Endothelial cell of umbilical vein (primary cell): ENCODE measurements at regions not wholly inside any gene's neighbourhood (a gene's known extent, or its start where the extent isn't known, plus 50 kb on each side); places are given as distances from the start of the nearest gene placed in this dataset.

ENCODE experiments used
- BruUV-seq: library from RNA; stranded (reverse); fragments of 400-500 nt; replicated peaks from 2 replicates; lab custom pipeline; 2021; lab: Mats Ljungman, UMichigan
- CTCF ChIA-PET: fragments of 300-600, 350-600 bp; sonication (Branson Sonifier 250); formaldehyde crosslinking; loops from one replicate; lab custom pipeline; 2021; ENCODE audit warnings: antibody characterized with exemption, inconsistent platforms; lab: Charles Lee
- POLR2A ChIA-PET: fragments of 300-600, 350-600 bp; sonication (Branson Sonifier 250); formaldehyde crosslinking; loops from one replicate; lab custom pipeline; 2021; ENCODE audit warnings: antibody characterized with exemption, inconsistent platforms; lab: Charles Lee
- DNase-seq: peaks from one replicate; pipeline ENCODE4 v3.0.0-alpha.2; 2011; ENCODE audit warnings: low read depth, low spot score
- FAIRE-seq: peaks from 2 replicates; lab custom pipeline; 2011; peaks lifted over from hg19 to GRCh38; lab: Jason Lieb, UNC
- H2AFZ ChIP-seq: 2 replicates; pipeline ENCODE4 v1.6.0; 2012; ENCODE audit warnings: low read depth, low read length, control low read depth, inconsistent platforms
- H3K27ac ChIP-seq: 2 replicates; pipeline ENCODE4 v1.5.1; 2011; ENCODE audit warnings: low read depth, mild to moderate bottlenecking, control low read depth, low read length, moderate library complexity; ENCODE audit not compliant: insufficient read depth
- H3K27me3 ChIP-seq, 2 experiments: 2 replicates each; pipeline versions ENCODE4 v1.6.0 to v1.6.1; 2011; ENCODE audit warnings: low read length in 2 of 2, mixed read lengths in 1 of 2; ENCODE audit not compliant: control insufficient read depth in 2 of 2, insufficient read depth in 2 of 2
- H3K36me3 ChIP-seq, 2 experiments: 2 replicates in 1 of 2; 3 replicates in 1 of 2; pipeline ENCODE4 v1.5.1; 2011; ENCODE audit warnings: low read length in 2 of 2, mild to moderate bottlenecking in 1 of 2, moderate library complexity in 1 of 2; ENCODE audit not compliant: control insufficient read depth in 2 of 2, insufficient read depth in 2 of 2; ENCODE audit errors: extremely low read depth in 1 of 2
- H3K4me1 ChIP-seq: 3 replicates; pipeline ENCODE4 v1.5.1; 2011; ENCODE audit warnings: mild to moderate bottlenecking, low read length; ENCODE audit not compliant: control insufficient read depth, insufficient read depth; ENCODE audit errors: extremely low read depth
- H3K4me2 ChIP-seq: 2 replicates; pipeline ENCODE4 v1.6.1; 2011; ENCODE audit warnings: low read length, control low read depth, mixed read lengths; ENCODE audit not compliant: insufficient read depth
- H3K4me3 ChIP-seq, 3 experiments: fragments of 200-600 bp in 1 of 3; sonication (generic), shearing (Covaris generic) in 1 of 3; replicated peaks in 1 of 3; 2 replicates each; pipeline ENCODE4 v1.5.1; 2011 to 2016; ENCODE audit warnings: control low read depth in 3 of 3, low read length in 3 of 3, mild to moderate bottlenecking in 2 of 3, inconsistent platforms in 1 of 3, low read depth in 1 of 3, moderate library complexity in 1 of 3; ENCODE audit not compliant: insufficient read depth in 1 of 3
- H3K79me2 ChIP-seq: 2 replicates; pipeline ENCODE4 v1.6.0; 2012; ENCODE audit warnings: low read length, inconsistent platforms; ENCODE audit not compliant: control insufficient read depth, insufficient read depth
- H3K9ac ChIP-seq: replicated peaks from 2 replicates; pipeline ENCODE3; 2011; ENCODE audit warnings: low read length, control low read depth; ENCODE audit not compliant: insufficient read depth; ENCODE audit errors: extremely low read depth
- H3K9me1 ChIP-seq: replicated peaks from 3 replicates; pipeline ENCODE4 v1.6.0; 2011; ENCODE audit warnings: mild to moderate bottlenecking, low read length; ENCODE audit not compliant: control insufficient read depth, insufficient read depth; ENCODE audit errors: extremely low read depth
- H3K9me3 ChIP-seq: replicated peaks from 2 replicates; pipeline ENCODE4 v1.5.1; 2012; ENCODE audit warnings: low read length, inconsistent platforms; ENCODE audit not compliant: control insufficient read depth, insufficient read depth
- H4K20me1 ChIP-seq: replicated peaks from 2 replicates; pipeline ENCODE3; 2011; ENCODE audit warnings: mild to moderate bottlenecking, low read length; ENCODE audit not compliant: control insufficient read depth, insufficient read depth; ENCODE audit errors: extremely low read depth
- CTCF ChIP-seq, 2 donors: IDR thresholded peaks; 1 replicate in 1 of 2; 2 replicates in 1 of 2; pipeline ENCODE4 v1.5.1; 2011; ENCODE audit warnings: low read length in 2 of 2, mild to moderate bottlenecking in 2 of 2, moderate library complexity in 2 of 2, control low read depth in 1 of 2, inconsistent platforms in 1 of 2, low read depth in 1 of 2; ENCODE audit not compliant: insufficient read depth in 1 of 2; ENCODE audit errors: extremely low read depth in 1 of 2
- EZH2 ChIP-seq: IDR thresholded peaks from 2 replicates; pipeline ENCODE4 v1.6.1; 2012; ENCODE audit warnings: borderline replicate concordance, low read depth, mild to moderate bottlenecking, moderate library complexity, low read length, inconsistent platforms; ENCODE audit not compliant: severe bottlenecking
- FOS ChIP-seq: IDR thresholded peaks from 2 replicates; pipeline ENCODE4 v1.6.1; 2011; ENCODE audit warnings: mild to moderate bottlenecking, low read length, moderate library complexity, borderline replicate concordance; ENCODE audit not compliant: insufficient read depth
- GATA2 ChIP-seq: IDR thresholded peaks from 2 replicates; pipeline ENCODE4 v1.7.0; 2011; ENCODE audit warnings: low read depth, mild to moderate bottlenecking, moderate library complexity, mixed read lengths, low read length; ENCODE audit not compliant: insufficient read length, insufficient read depth
- JUN ChIP-seq: IDR thresholded peaks from 2 replicates; pipeline ENCODE4 v1.6.1; 2011; ENCODE audit warnings: borderline replicate concordance, low read depth; ENCODE audit not compliant: insufficient read length, insufficient read depth
- MAX ChIP-seq: IDR thresholded peaks from 2 replicates; pipeline ENCODE4 v1.6.1; 2011; ENCODE audit not compliant: insufficient read depth, insufficient read length
- MYC ChIP-seq: IDR thresholded peaks from one replicate; pipeline ENCODE4 v1.6.1; 2011; ENCODE audit warnings: mild to moderate bottlenecking, low read depth, low read length
- POLR2A ChIP-seq: IDR thresholded peaks from 2 replicates; pipeline ENCODE4 v1.6.1; 2012; ENCODE audit warnings: low read depth, mild to moderate bottlenecking, control low read depth, low read length
- POLR2AphosphoS5 ChIP-seq: IDR thresholded peaks from 2 replicates; pipeline ENCODE4 v1.6.1; 2012; ENCODE audit warnings: low read depth, mild to moderate bottlenecking, control low read depth, low read length, moderate library complexity; ENCODE audit not compliant: insufficient read depth
- dilution Hi-C: fragments of 300-500 bp; cut with MboI; formaldehyde crosslinking; loops from one replicate; pipeline ENCODE4 v1.15.0; 2019; ENCODE audit warnings: low sequenced_read_pairs; ENCODE audit not compliant: extremely low pct_ligation_motif_present
- intact Hi-C: fragments of 100-400 bp; cut with micrococcal nuclease; formaldehyde crosslinking; loops from one replicate; pipeline ENCODE4 v1.10.0; 2022

DNA sequence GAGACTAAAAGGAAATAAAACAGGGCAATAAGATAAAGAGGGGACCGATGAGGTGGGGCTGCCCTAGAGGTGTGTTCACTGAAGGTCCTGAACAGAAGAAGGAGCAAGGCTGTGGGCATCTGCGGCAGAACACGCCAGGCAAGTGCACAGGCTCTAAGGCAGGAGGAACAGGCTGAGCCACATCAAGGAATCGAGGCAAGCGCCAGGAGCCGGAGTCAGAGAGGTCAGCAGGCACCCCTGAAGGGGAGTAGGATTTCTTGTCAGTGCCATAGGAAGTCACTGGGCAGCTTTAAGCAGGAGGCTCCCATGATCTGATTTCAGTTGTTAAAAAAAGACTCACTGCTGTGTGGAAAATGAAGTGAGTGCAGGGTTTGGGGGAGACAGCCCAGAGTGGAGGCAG, 186.5 kb downstream of the KATNIP start:
- Histone ChIP-seq H3K79me2 (no peaks in the 10 kb centered on the region), H3K9ac (no peak overlapping the region), H3K36me3 (no peaks in the 10 kb centered on the region), H3K4me3 (no peak overlapping the region), H3K27ac (no peak overlapping the region), H2AFZ (no peak overlapping the region), H3K9me3 (no peaks in the 10 kb centered on the region), H3K27me3 (no peaks in the 10 kb centered on the region), H4K20me1 (no peaks in the 10 kb centered on the region), H3K9me1 (no peaks in the 10 kb centered on the region), H3K4me2 (no peak overlapping the region), H3K4me1 (no peaks in the 10 kb centered on the region)
- ChIA-PET POLR2A (no interaction called here), CTCF (no interaction called here)
- BruUV-seq: no TSS peak
- intact Hi-C loops (no loop called here), dilution Hi-C loops (no loop called here)
- TF ChIP-seq CTCF (IDR thresholded peaks at IDR 0.05; ENCODE audit: extremely low read depth in 1 of 2, insufficient read depth in 1 of 2, low read depth in 1 of 2, low read length in 2 of 2) (no peak), FOS (no peak), JUN (no peak), GATA2 (no peak), EZH2 (no peak), MYC (no peak), POLR2AphosphoS5 (no peak), MAX (no peak), POLR2A (no peak)
- DNase-seq (no peak), FAIRE-seq (no peak)
